Suprapubic skin (tissue), 3 donors: ENCODE measurements at regions not wholly inside any gene's neighbourhood (a gene's known extent, or its start where the extent isn't known, plus 50 kb on each side); places are given as distances from the start of the nearest gene placed in this dataset.

Experiments used
- CTCF ChIP-seq, 2 donors: fragments of 200-600 bp in 1 of 2; fragments of 450-650 bp in 1 of 2; sonication (generic) in 1 of 2; IDR thresholded peaks; one replicate each; pipeline ENCODE4 v1.5.1; 2016 to 2019; ENCODE audit warnings: antibody characterized with exemption in 2 of 2, mild to moderate bottlenecking in 1 of 2, moderate library complexity in 1 of 2
- POLR2A ChIP-seq, 2 donors: fragments of 450-650 bp; IDR thresholded peaks; one replicate each; pipeline ENCODE4 v1.6.1; 2017; ENCODE audit warnings: antibody characterized with exemption in 2 of 2, mild to moderate bottlenecking in 2 of 2, moderate library complexity in 2 of 2

- no peak for TF ChIP-seq CTCF (IDR thresholded peaks at IDR 0.05)
- no peak for TF ChIP-seq POLR2A (IDR thresholded peaks at IDR 0.05)
Measured at GRCh38 chr3:166752214-166752613, 627.9 kb downstream of the ZBBX start.
